ENCODE measurements at regions not wholly inside any gene's neighbourhood (a gene's known extent, or its start where the extent isn't known, plus 50 kb on each side); places are given as distances from the start of the nearest gene placed in this dataset.

DNA sequence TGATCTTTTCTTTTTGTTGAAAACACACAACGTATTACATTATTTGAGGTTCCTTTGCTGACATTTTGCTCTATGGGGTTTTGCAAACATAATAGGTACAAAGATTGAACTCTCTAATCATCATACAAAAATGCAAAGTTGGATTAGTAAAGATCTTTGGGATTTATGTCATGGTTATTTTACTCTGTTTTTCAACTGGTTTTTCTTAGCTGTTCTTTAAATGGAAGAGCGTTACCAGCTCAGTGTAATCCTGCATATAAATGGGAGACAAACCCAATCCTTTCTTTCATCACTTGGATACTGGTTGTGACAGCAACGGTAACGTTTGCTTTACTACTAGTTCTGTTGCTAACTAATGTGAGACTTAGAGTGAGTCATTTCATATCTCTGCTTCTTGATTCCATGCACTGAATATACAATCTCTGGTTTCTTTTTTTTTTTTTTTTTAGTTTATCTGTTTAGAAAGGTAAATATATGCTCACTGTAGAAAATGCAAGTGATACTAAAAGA is 104.9 kb upstream of the NOVA1 start:
- H3K36me3 ChIP-seq: no peaks in the 10 kb centered on the region
- H3K4me1 ChIP-seq: no peaks in the 10 kb centered on the region
- H3K4me3 ChIP-seq (ENCODE audit: low read depth, low read length): no peak overlapping the region
- no peaks in the 10 kb centered on the region for H3K27me3 ChIP-seq
- DNase-seq: no peak
- no peaks in the 10 kb centered on the region for H3K9me3 ChIP-seq
- TF ChIP-seq, protein P1, sequence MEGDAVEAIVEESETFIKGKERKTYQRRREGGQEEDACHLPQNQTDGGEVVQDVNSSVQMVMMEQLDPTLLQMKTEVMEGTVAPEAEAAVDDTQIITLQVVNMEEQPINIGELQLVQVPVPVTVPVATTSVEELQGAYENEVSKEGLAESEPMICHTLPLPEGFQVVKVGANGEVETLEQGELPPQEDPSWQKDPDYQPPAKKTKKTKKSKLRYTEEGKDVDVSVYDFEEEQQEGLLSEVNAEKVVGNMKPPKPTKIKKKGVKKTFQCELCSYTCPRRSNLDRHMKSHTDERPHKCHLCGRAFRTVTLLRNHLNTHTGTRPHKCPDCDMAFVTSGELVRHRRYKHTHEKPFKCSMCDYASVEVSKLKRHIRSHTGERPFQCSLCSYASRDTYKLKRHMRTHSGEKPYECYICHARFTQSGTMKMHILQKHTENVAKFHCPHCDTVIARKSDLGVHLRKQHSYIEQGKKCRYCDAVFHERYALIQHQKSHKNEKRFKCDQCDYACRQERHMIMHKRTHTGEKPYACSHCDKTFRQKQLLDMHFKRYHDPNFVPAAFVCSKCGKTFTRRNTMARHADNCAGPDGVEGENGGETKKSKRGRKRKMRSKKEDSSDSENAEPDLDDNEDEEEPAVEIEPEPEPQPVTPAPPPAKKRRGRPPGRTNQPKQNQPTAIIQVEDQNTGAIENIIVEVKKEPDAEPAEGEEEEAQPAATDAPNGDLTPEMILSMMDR (IDR thresholded peaks at IDR 0.05; ENCODE audit: low read depth, low read length): no peak

DNA sequence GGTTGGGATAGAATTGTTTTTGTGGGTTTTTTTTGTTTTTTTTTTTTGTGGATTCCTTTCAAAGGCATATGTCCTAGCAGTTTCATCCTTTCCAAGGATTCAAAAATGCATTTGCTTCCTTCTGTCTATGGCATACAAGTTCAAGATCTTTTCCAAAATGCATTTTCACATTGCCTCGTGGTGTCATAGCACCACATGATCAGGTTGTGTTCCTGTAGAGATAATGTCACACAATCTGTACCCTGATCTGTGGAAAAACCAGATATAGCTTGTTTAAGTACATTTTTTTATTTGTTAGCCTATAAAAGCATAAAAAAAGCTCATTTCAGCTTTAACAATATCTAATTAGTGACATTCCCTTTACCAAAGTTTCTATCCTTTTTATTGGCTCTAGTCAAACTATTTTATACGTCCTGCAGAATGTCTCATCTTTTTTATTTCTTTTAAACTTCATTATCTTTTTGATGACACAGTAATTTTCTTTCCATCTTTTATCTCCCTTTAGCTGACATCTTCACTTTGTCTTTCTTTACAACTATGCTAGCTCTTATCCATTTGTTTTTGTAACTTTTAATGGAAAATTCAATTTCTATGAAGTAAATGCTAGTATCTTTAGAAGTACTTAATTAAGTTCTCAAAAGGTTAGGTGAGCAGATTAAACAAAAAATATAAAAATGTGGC is 106.0 kb upstream of the NOVA1 start:
- Histone ChIP-seq H3K27me3 (no peaks in the 10 kb centered on the region), H3K9me3 (no peaks in the 10 kb centered on the region), H3K4me3 (ENCODE audit: low read depth, low read length) (no peak overlapping the region), H3K36me3 (no peaks in the 10 kb centered on the region), H3K4me1 (no peaks in the 10 kb centered on the region)
- DNase-seq: no peak
- TF ChIP-seq, protein P1 (IDR thresholded peaks at IDR 0.05; ENCODE audit: low read depth, low read length): no peak

DNA sequence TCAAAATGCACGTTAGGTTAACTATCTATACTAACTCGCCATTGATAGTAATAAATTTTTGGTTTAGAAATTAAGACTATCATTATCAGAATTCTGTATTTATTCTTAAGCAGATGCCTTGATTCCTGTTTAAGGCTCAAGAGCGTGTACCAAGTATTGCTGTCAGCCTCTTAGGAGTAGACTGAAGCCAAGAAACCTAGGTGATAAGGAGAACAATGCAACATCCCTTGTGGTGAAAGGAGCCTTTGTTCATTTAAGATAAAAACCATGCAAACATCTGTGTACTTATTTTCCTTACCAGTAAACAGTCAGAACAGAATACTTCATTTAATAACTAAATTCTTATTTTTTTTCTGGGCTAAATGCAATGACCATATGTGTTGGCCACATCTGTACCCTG is 109.4 kb upstream of the NOVA1 start:
- Histone ChIP-seq H3K36me3 (no peaks in the 10 kb centered on the region), H3K9me3 (no peaks in the 10 kb centered on the region), H3K4me3 (ENCODE audit: low read depth, low read length) (no peak overlapping the region), H3K27me3 (no peaks in the 10 kb centered on the region), H3K4me1 (no peaks in the 10 kb centered on the region)
- DNase-seq: no peak
- TF ChIP-seq, protein P1 (IDR thresholded peaks at IDR 0.05; ENCODE audit: low read depth, low read length): no peak

DNA sequence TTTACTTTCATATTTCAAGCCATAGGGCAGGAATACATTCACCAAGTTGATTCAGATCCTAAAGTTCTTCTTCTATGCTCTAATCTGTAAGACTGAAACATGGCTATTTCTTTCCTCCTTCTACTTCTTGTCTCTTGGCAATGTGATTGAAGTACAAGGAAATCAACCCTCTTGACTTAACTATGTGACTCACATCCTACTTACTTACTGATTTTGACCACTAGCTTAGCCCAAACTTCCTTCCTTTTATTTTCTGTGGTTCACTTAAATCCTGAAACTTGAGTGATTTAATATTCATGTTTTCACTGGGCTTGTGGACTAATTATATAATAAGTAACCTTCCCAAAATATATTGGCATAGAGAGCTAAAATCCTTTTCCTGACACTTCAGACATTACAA is 111.2 kb upstream of the NOVA1 start:
- DNase-seq: no peak
- TF ChIP-seq, protein P1 (IDR thresholded peaks at IDR 0.05; ENCODE audit: low read depth, low read length): no peak
- Histone ChIP-seq H3K4me3 (ENCODE audit: low read depth, low read length) (no peak overlapping the region), H3K36me3 (no peaks in the 10 kb centered on the region), H3K4me1 (no peaks in the 10 kb centered on the region), H3K9me3 (no peaks in the 10 kb centered on the region), H3K27me3 (no peaks in the 10 kb centered on the region)

DNA sequence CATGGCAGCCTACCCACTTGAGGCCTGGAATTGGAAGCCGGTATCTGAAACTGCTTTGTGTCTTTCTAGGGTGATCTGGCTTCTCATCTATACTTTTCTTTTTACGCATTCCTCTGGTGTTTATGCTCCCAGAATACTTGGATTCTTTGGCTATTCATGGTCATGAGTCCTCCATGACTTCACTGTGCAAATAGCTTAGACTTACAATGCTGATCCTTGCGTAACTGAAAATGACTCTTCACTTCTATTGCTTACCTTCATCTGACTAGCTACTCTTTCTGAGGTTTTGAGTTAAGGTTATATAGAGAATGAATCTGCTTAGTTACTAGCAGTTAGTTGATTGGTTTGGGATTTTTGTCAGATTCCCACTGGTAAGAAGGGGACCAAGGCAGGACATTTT is 121.7 kb upstream of the NOVA1 start:
- no peak overlapping the region for H3K4me3 ChIP-seq (ENCODE audit: low read depth, low read length)
- H3K9me3 ChIP-seq: no peaks in the 10 kb centered on the region
- H3K36me3 ChIP-seq: no peaks in the 10 kb centered on the region
- no peaks in the 10 kb centered on the region for H3K27me3 ChIP-seq
- H3K4me1 ChIP-seq: no peaks in the 10 kb centered on the region
- DNase-seq: no peak
- TF ChIP-seq, protein P1 (IDR thresholded peaks at IDR 0.05; ENCODE audit: low read depth, low read length): no peak

DNA sequence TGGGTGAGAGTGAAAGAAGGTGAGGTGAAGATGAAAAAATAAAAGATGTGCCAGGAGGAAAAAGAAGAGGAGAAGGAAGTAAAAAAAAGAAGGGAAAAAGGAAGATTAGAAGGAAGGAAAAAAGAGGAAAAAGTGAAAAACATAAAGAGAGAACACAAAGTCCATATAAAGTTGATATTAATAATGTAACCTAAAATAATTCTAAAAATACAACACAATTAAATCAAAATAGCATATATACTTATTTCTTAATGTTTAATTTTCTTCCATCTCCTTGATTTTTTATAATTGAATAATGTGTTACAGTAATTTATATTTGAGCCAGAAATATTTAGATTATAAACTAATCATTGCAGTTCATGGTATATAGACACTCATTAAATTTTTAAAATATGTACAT is 124.4 kb upstream of the NOVA1 start:
- H3K4me1 ChIP-seq: no peaks in the 10 kb centered on the region
- no peaks in the 10 kb centered on the region for H3K27me3 ChIP-seq
- no peak for DNase-seq
- no peak overlapping the region for H3K4me3 ChIP-seq (ENCODE audit: low read depth, low read length)
- TF ChIP-seq, protein P1 (IDR thresholded peaks at IDR 0.05; ENCODE audit: low read depth, low read length): no peak
- no peaks in the 10 kb centered on the region for H3K36me3 ChIP-seq
- H3K9me3 ChIP-seq: no peaks in the 10 kb centered on the region
